ENCODE measurements at regions not wholly inside any gene's neighbourhood (a gene's known extent, or its start where the extent isn't known, plus 50 kb on each side); places are given as distances from the start of the nearest gene placed in this dataset.
"Not testable (repeated sequence)": the region's sequence is repeated elsewhere in the genome, so short reads cannot be mapped to it uniquely, and the experiment has no call there.

- H3K9me3 ChIP-seq (ENCODE audit: insufficient read depth, low read length, severe bottlenecking): no peaks in the 10 kb centered on the region
- ATAC-seq (ENCODE audit: insufficient read depth, low read depth) (no peak), DNase-seq (no peak)
- H3K4me3 ChIP-seq (ENCODE audit: low read depth in 1 of 2, low read length in 2 of 2): no peak overlapping the region
- no peaks in the 10 kb centered on the region for H3K27me3 ChIP-seq (ENCODE audit: insufficient read depth, low read length, poor library complexity)
- no peak for TF ChIP-seq EZH2 (IDR thresholded peaks at IDR 0.05; ENCODE audit: borderline replicate concordance, low read depth, low read length, severe bottlenecking)
- no peak for TF ChIP-seq CTCF (IDR thresholded peaks at IDR 0.05; ENCODE audit: borderline replicate concordance, extremely low read depth, low read length, poor library complexity, severe bottlenecking)
- H3K4me2 ChIP-seq (ENCODE audit: insufficient read depth, low read length): no peak overlapping the region
- no peaks in the 10 kb centered on the region for H3K79me2 ChIP-seq (ENCODE audit: insufficient read depth, low read length)
- H3K36me3 ChIP-seq (ENCODE audit: insufficient read depth, low read length): no peaks in the 10 kb centered on the region
- H3K9ac ChIP-seq (ENCODE audit: low read depth, low read length): no peak overlapping the region
- H3K4me1 ChIP-seq (ENCODE audit: insufficient read depth, low read length): no peaks in the 10 kb centered on the region
- H2AFZ ChIP-seq (ENCODE audit: low read depth, low read length): no peak overlapping the region
- no peak overlapping the region for H3K27ac ChIP-seq (ENCODE audit: low read length)
- H4K20me1 ChIP-seq (ENCODE audit: insufficient read depth, low read length): no peaks in the 10 kb centered on the region
These were observed 536.1 kb downstream of the XYLT1 start for GRCh38 chr16:16934660-16935059.

- not testable (repeated sequence) for H3K79me2 ChIP-seq (ENCODE audit: insufficient read depth, low read length); ATAC-seq (ENCODE audit: insufficient read depth, low read depth); H4K20me1 ChIP-seq (ENCODE audit: insufficient read depth, low read length); H2AFZ ChIP-seq (ENCODE audit: low read depth, low read length); H3K27me3 ChIP-seq (ENCODE audit: insufficient read depth, low read length, poor library complexity); H3K4me2 ChIP-seq (ENCODE audit: insufficient read depth, low read length); H3K27ac ChIP-seq (ENCODE audit: low read length); DNase-seq; H3K4me1 ChIP-seq (ENCODE audit: insufficient read depth, low read length); H3K36me3 ChIP-seq (ENCODE audit: insufficient read depth, low read length); H3K9ac ChIP-seq (ENCODE audit: low read depth, low read length); H3K9me3 ChIP-seq (ENCODE audit: insufficient read depth, low read length, severe bottlenecking); H3K4me3 ChIP-seq (ENCODE audit: low read depth in 1 of 2, low read length in 2 of 2)
These were observed 534.9 kb downstream of the XYLT1 start for GRCh38 chr16:16935909-16936308.

- no peaks in the 10 kb centered on the region for H3K4me1 ChIP-seq (ENCODE audit: insufficient read depth, low read length)
- no peak overlapping the region for H3K4me2 ChIP-seq (ENCODE audit: insufficient read depth, low read length)
- no peak overlapping the region for H3K4me3 ChIP-seq (ENCODE audit: low read depth in 1 of 2, low read length in 2 of 2)
- H3K27me3 ChIP-seq (ENCODE audit: insufficient read depth, low read length, poor library complexity): no peaks in the 10 kb centered on the region
- no peaks in the 10 kb centered on the region for H3K9me3 ChIP-seq (ENCODE audit: insufficient read depth, low read length, severe bottlenecking)
- no peak for DNase-seq
- H3K27ac ChIP-seq (ENCODE audit: low read length): no peak overlapping the region
- H3K9ac ChIP-seq (ENCODE audit: low read depth, low read length): no peak overlapping the region
- no peak for TF ChIP-seq EZH2 (IDR thresholded peaks at IDR 0.05; ENCODE audit: borderline replicate concordance, low read depth, low read length, severe bottlenecking)
- H4K20me1 ChIP-seq (ENCODE audit: insufficient read depth, low read length): no peaks in the 10 kb centered on the region
- no peak overlapping the region for H2AFZ ChIP-seq (ENCODE audit: low read depth, low read length)
- no peaks in the 10 kb centered on the region for H3K36me3 ChIP-seq (ENCODE audit: insufficient read depth, low read length)
- ATAC-seq (ENCODE audit: insufficient read depth, low read depth): no peak
- no peaks in the 10 kb centered on the region for H3K79me2 ChIP-seq (ENCODE audit: insufficient read depth, low read length)
These were observed 533.2 kb downstream of the XYLT1 start for GRCh38 chr16:16937576-16937975.

- TF ChIP-seq EZH2 (IDR thresholded peaks at IDR 0.05; ENCODE audit: borderline replicate concordance, low read depth, low read length, severe bottlenecking) (no peak), CTCF (IDR thresholded peaks at IDR 0.05; ENCODE audit: borderline replicate concordance, extremely low read depth, low read length, poor library complexity, severe bottlenecking) (no peak)
- Histone ChIP-seq H3K9me3 (ENCODE audit: insufficient read depth, low read length, severe bottlenecking) (no peaks in the 10 kb centered on the region), H3K4me1 (ENCODE audit: insufficient read depth, low read length) (no peaks in the 10 kb centered on the region), H2AFZ (ENCODE audit: low read depth, low read length) (no peak overlapping the region), H4K20me1 (ENCODE audit: insufficient read depth, low read length) (no peaks in the 10 kb centered on the region), H3K27ac (ENCODE audit: low read length) (no peak overlapping the region), H3K36me3 (ENCODE audit: insufficient read depth, low read length) (no peaks in the 10 kb centered on the region), H3K4me3 (ENCODE audit: low read depth in 1 of 2, low read length in 2 of 2) (no peak overlapping the region), H3K79me2 (ENCODE audit: insufficient read depth, low read length) (no peaks in the 10 kb centered on the region), H3K4me2 (ENCODE audit: insufficient read depth, low read length) (no peak overlapping the region), H3K27me3 (ENCODE audit: insufficient read depth, low read length, poor library complexity) (no peaks in the 10 kb centered on the region), H3K9ac (ENCODE audit: low read depth, low read length) (no peak overlapping the region)
- DNase-seq (no peak), ATAC-seq (ENCODE audit: insufficient read depth, low read depth) (no peak)
These were observed 532.8 kb downstream of the XYLT1 start for GRCh38 chr16:16938009-16938408.

Measured in DND-41 (cell line).